ENCODE measurements at regions not wholly inside any gene's neighbourhood (a gene's known extent, or its start where the extent isn't known, plus 50 kb on each side); places are given as distances from the start of the nearest gene placed in this dataset.

- Histone ChIP-seq H3K4me3 (no peak overlapping the region), H3K9me3 (no peaks in the 10 kb centered on the region), H3K4me1 (ENCODE audit: low read depth) (peaks cover 5% of the 10 kb centered on the region), H3K36me3 (ENCODE audit: low read depth) (no peaks in the 10 kb centered on the region)
- no peak for TF ChIP-seq CTCF (IDR thresholded peaks at IDR 0.05)
- ATAC-seq, result no peak
- no peak for DNase-seq
- intact Hi-C loops (cut with DNase I, micrococcal nuclease), result no loop called here
These were observed 169.8 kb upstream of the SALL3 start for GRCh38 chr18:78809845-78810244.

GRCh38 chr18:78810706-78811105 is 168.9 kb upstream of the SALL3 start:
- Histone ChIP-seq H3K36me3 (ENCODE audit: low read depth) (no peaks in the 10 kb centered on the region), H3K4me1 (ENCODE audit: low read depth) (peaks cover 5% of the 10 kb centered on the region), H3K9me3 (no peaks in the 10 kb centered on the region), H3K4me3 (no peak overlapping the region)
- no peak for ATAC-seq
- TF ChIP-seq CTCF (IDR thresholded peaks at IDR 0.05), result no peak
- intact Hi-C loops (cut with DNase I, micrococcal nuclease), result no loop called here
- no peak for DNase-seq

- TF ChIP-seq CTCF (IDR thresholded peaks at IDR 0.05), result no peak
- Histone ChIP-seq H3K4me1 (ENCODE audit: low read depth) (peaks cover 5% of the 10 kb centered on the region), H3K9me3 (no peaks in the 10 kb centered on the region), H3K4me3 (no peak overlapping the region), H3K36me3 (ENCODE audit: low read depth) (no peaks in the 10 kb centered on the region)
- no peak for ATAC-seq
- intact Hi-C loops (cut with DNase I, micrococcal nuclease), result no loop called here
- DNase-seq, result no peak
These were observed 167.6 kb upstream of the SALL3 start for GRCh38 chr18:78812067-78812466.

- no peak for DNase-seq
- Histone ChIP-seq H3K4me3 (no peak overlapping the region), H3K4me1 (ENCODE audit: low read depth) (peaks cover 5% of the 10 kb centered on the region), H3K9me3 (no peaks in the 10 kb centered on the region), H3K36me3 (ENCODE audit: low read depth) (no peaks in the 10 kb centered on the region)
- no peak for ATAC-seq
- TF ChIP-seq CTCF (IDR thresholded peaks at IDR 0.05), result no peak
- intact Hi-C loops (cut with DNase I, micrococcal nuclease), result no loop called here
These were observed 166.5 kb upstream of the SALL3 start for GRCh38 chr18:78813156-78813555.

- no peak overlapping the region for H3K4me3 ChIP-seq
- no peaks in the 10 kb centered on the region for H3K9me3 ChIP-seq
- DNase-seq, result no peak
- H3K4me1 ChIP-seq (ENCODE audit: low read depth), result peaks cover 5% of the 10 kb centered on the region
- intact Hi-C loops (cut with DNase I, micrococcal nuclease), result no loop called here
- no peak for TF ChIP-seq CTCF (IDR thresholded peaks at IDR 0.05)
- no peaks in the 10 kb centered on the region for H3K36me3 ChIP-seq (ENCODE audit: low read depth)
- peak; percentile 44 for ATAC-seq
These were observed 165.5 kb upstream of the SALL3 start for GRCh38 chr18:78813936-78814710.
